ENCODE measurements at regions not wholly inside any gene's neighbourhood (a gene's known extent, or its start where the extent isn't known, plus 50 kb on each side); places are given as distances from the start of the nearest gene placed in this dataset.

GRCh38 chr7:46385662-46386309 is 464.7 kb upstream of the IGFBP3 start:
- H3K4me1 Mint-ChIP-seq (ENCODE audit: unreplicated experiment): peaks cover 5% of the 10 kb centered on the region
- H3K27ac Mint-ChIP-seq: no peak overlapping the region
- TF ChIP-seq, protein P1, sequence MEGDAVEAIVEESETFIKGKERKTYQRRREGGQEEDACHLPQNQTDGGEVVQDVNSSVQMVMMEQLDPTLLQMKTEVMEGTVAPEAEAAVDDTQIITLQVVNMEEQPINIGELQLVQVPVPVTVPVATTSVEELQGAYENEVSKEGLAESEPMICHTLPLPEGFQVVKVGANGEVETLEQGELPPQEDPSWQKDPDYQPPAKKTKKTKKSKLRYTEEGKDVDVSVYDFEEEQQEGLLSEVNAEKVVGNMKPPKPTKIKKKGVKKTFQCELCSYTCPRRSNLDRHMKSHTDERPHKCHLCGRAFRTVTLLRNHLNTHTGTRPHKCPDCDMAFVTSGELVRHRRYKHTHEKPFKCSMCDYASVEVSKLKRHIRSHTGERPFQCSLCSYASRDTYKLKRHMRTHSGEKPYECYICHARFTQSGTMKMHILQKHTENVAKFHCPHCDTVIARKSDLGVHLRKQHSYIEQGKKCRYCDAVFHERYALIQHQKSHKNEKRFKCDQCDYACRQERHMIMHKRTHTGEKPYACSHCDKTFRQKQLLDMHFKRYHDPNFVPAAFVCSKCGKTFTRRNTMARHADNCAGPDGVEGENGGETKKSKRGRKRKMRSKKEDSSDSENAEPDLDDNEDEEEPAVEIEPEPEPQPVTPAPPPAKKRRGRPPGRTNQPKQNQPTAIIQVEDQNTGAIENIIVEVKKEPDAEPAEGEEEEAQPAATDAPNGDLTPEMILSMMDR (conservative IDR thresholded peaks at IDR 0.05): no peak
- H3K36me3 Mint-ChIP-seq: no peaks in the 10 kb centered on the region
- no peak for DNase-seq (ENCODE audit: extremely low spot score, unreplicated experiment)
- H3K9me3 Mint-ChIP-seq: peaks cover 5% of the 10 kb centered on the region
- no peaks in the 10 kb centered on the region for H3K27me3 Mint-ChIP-seq
- no peak overlapping the region for H3K4me3 Mint-ChIP-seq

- Mint-ChIP-seq H3K4me3 (no peak overlapping the region), H3K4me1 (ENCODE audit: unreplicated experiment) (peaks cover 7% of the 10 kb centered on the region), H3K36me3 (no peaks in the 10 kb centered on the region), H3K9me3 (peaks cover 5% of the 10 kb centered on the region), H3K27ac (no peak overlapping the region), H3K27me3 (no peaks in the 10 kb centered on the region)
- no peak for DNase-seq (ENCODE audit: extremely low spot score, unreplicated experiment)
- TF ChIP-seq, protein P1 (conservative IDR thresholded peaks at IDR 0.05): no peak
These were observed 462.5 kb upstream of the IGFBP3 start for GRCh38 chr7:46383605-46384004.

- H3K9me3 Mint-ChIP-seq: no peaks in the 10 kb centered on the region
- no peaks in the 10 kb centered on the region for H3K27me3 Mint-ChIP-seq
- no peaks in the 10 kb centered on the region for H3K36me3 Mint-ChIP-seq
- H3K4me1 Mint-ChIP-seq (ENCODE audit: unreplicated experiment): no peaks in the 10 kb centered on the region
- no peak for DNase-seq (ENCODE audit: extremely low spot score, unreplicated experiment)
- TF ChIP-seq, protein P1 (conservative IDR thresholded peaks at IDR 0.05): no peak
- H3K4me3 Mint-ChIP-seq: no peak overlapping the region
- H3K27ac Mint-ChIP-seq: no peak overlapping the region
These were observed 449.0 kb upstream of the IGFBP3 start for GRCh38 chr7:46369933-46370654.

GRCh38 chr7:46368871-46369270 is 447.8 kb upstream of the IGFBP3 start:
- DNase-seq (ENCODE audit: extremely low spot score, unreplicated experiment): no peak
- TF ChIP-seq, protein P1 (conservative IDR thresholded peaks at IDR 0.05): no peak
- no peaks in the 10 kb centered on the region for H3K27me3 Mint-ChIP-seq
- peaks cover 4% of the 10 kb centered on the region for H3K4me1 Mint-ChIP-seq (ENCODE audit: unreplicated experiment)
- H3K27ac Mint-ChIP-seq: no peak overlapping the region
- H3K4me3 Mint-ChIP-seq: no peak overlapping the region
- H3K36me3 Mint-ChIP-seq: no peaks in the 10 kb centered on the region
- H3K9me3 Mint-ChIP-seq: no peaks in the 10 kb centered on the region

DNA sequence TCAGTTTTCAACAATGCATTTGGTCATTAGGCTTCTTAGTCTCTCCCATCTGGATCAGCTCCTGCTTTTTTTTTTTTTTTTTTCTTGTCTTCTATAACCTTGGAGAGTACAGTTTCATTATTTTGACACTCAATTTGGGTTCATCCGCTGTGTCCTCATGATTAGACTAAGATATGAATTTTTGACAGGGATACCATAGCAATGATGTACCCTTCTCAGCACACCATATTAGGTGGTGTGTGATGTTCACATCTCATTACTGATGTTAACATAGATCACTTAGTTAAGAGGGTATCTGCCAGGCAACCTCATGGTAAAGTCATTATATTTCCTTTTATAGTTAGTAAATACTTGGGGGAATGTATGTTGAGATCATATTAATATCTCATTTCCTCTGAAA is 445.5 kb upstream of the IGFBP3 start:
- no peak overlapping the region for H3K27ac Mint-ChIP-seq
- H3K4me1 Mint-ChIP-seq (ENCODE audit: unreplicated experiment): peaks cover 11% of the 10 kb centered on the region
- DNase-seq (ENCODE audit: extremely low spot score, unreplicated experiment): no peak
- no peak overlapping the region for H3K4me3 Mint-ChIP-seq
- H3K27me3 Mint-ChIP-seq: no peaks in the 10 kb centered on the region
- TF ChIP-seq, protein P1 (conservative IDR thresholded peaks at IDR 0.05): no peak
- no peaks in the 10 kb centered on the region for H3K36me3 Mint-ChIP-seq
- H3K9me3 Mint-ChIP-seq: no peaks in the 10 kb centered on the region
